CD4-positive, alpha-beta memory T cell (primary cell): ENCODE measurements at regions not wholly inside any gene's neighbourhood (a gene's known extent, or its start where the extent isn't known, plus 50 kb on each side); places are given as distances from the start of the nearest gene placed in this dataset.

Experiments
- CTCF ChIA-PET: fragments of 350-600 bp; sonication (Branson Sonifier 250); formaldehyde crosslinking; loops from one replicate; lab custom pipeline; 2021; ENCODE audit warnings: inconsistent platforms; ENCODE audit not compliant: partially characterized antibody; lab: Charles Lee
- POLR2A ChIA-PET: fragments of 350-600 bp; sonication (Branson Sonifier 250); formaldehyde crosslinking; loops from one replicate; lab custom pipeline; 2021; ENCODE audit not compliant: partially characterized antibody; lab: Charles Lee
- DNase-seq, 5 donors: peaks; one replicate each; pipeline versions ENCODE4 v3.0.0 to v3.0.0-alpha.2; 2020 to 2022; ENCODE audit warnings: mixed read lengths in 1 of 5
- H3K27ac ChIP-seq: one replicate; pipeline ENCODE4 v1.7.0; 2013; ENCODE audit warnings: low read depth, low read length
- H3K27me3 ChIP-seq: 2 replicates; pipeline ENCODE4 v1.7.0; 2013; ENCODE audit warnings: mild to moderate bottlenecking, low read length, moderate library complexity; ENCODE audit not compliant: insufficient read depth
- H3K36me3 ChIP-seq: 2 replicates; pipeline ENCODE4 v1.7.0; 2013; ENCODE audit warnings: mild to moderate bottlenecking, low read length, moderate library complexity; ENCODE audit not compliant: insufficient read depth
- H3K4me1 ChIP-seq: 2 replicates; pipeline ENCODE4 v1.7.0; 2013; ENCODE audit warnings: mild to moderate bottlenecking, low read length, moderate library complexity; ENCODE audit not compliant: insufficient read depth
- H3K4me3 ChIP-seq, 2 donors: one replicate each; pipeline ENCODE4 v1.7.0; 2013; ENCODE audit warnings: low read length in 2 of 2, mild to moderate bottlenecking in 1 of 2
- H3K9me3 ChIP-seq, 2 donors: one replicate each; pipeline ENCODE4 v1.7.0; 2013; ENCODE audit warnings: low read length in 2 of 2, control low read depth in 1 of 2; ENCODE audit not compliant: control insufficient read depth in 1 of 2
- H3K27ac Mint-ChIP-seq, 7 donors: one replicate each; pipeline ENCODE4 v1.8.0; 2020 to 2021; ENCODE audit warnings: mixed read lengths in 7 of 7, mild to moderate bottlenecking in 6 of 7, inconsistent platforms in 3 of 7, moderate library complexity in 3 of 7
- H3K27me3 Mint-ChIP-seq, 2 donors: one replicate each; pipeline ENCODE4 v1.8.0; 2020 to 2021; ENCODE audit warnings: mixed read lengths in 2 of 2
- H3K36me3 Mint-ChIP-seq, 2 donors: one replicate each; pipeline ENCODE4 v1.8.0; 2020 to 2021; ENCODE audit warnings: mixed read lengths in 2 of 2, inconsistent platforms in 1 of 2, mild to moderate bottlenecking in 1 of 2
- H3K4me1 Mint-ChIP-seq, 4 donors: one replicate each; pipeline ENCODE4 v1.8.0; 2020 to 2021; ENCODE audit warnings: mixed read lengths in 4 of 4, mild to moderate bottlenecking in 1 of 4
- H3K4me3 Mint-ChIP-seq, 8 donors: one replicate each; pipeline ENCODE4 v1.8.0; 2020 to 2021; ENCODE audit warnings: mixed read lengths in 8 of 8, mild to moderate bottlenecking in 7 of 8, moderate library complexity in 6 of 8, inconsistent platforms in 3 of 8
- H3K9me3 Mint-ChIP-seq, 8 donors: one replicate each; pipeline ENCODE4 v1.8.0; 2020 to 2021; ENCODE audit warnings: mixed read lengths in 8 of 8, mild to moderate bottlenecking in 5 of 8, inconsistent platforms in 3 of 8, moderate library complexity in 1 of 8
- intact Hi-C: fragments of 100-400 bp; cut with micrococcal nuclease; formaldehyde crosslinking; loops from one replicate; pipeline ENCODE4 v1.15.1; 2023

- ChIA-PET CTCF (no interaction called here), POLR2A (no interaction called here)
- Histone ChIP-seq H3K9me3 (no peaks in the 10 kb centered on the region), H3K27me3 (no peaks in the 10 kb centered on the region), H3K4me1 (peaks cover 5% of the 10 kb centered on the region), H3K27ac (no peak overlapping the region), H3K4me3 (no peak overlapping the region), H3K36me3 (no peaks in the 10 kb centered on the region)
- intact Hi-C loops: no loop called here
- H3K9me3 Mint-ChIP-seq: no peaks in the 10 kb centered on the region
- no peak for DNase-seq
- H3K27me3 Mint-ChIP-seq: peaks cover 0 to 1% of the 10 kb centered on the region in 2 donors
- no peak overlapping the region for H3K4me3 Mint-ChIP-seq
- no peak overlapping the region for H3K27ac Mint-ChIP-seq
- peaks cover 4 to 11% (median 8%) of the 10 kb centered on the region in 4 donors for H3K4me1 Mint-ChIP-seq
- no peaks in the 10 kb centered on the region for H3K36me3 Mint-ChIP-seq
These were observed 71.7 kb upstream of the WDR26 start for GRCh38 chr1:224506141-224506814.

- Histone ChIP-seq H3K36me3 (no peaks in the 10 kb centered on the region), H3K4me3 (no peak overlapping the region), H3K4me1 (no peaks in the 10 kb centered on the region), H3K27me3 (no peaks in the 10 kb centered on the region), H3K9me3 (no peaks in the 10 kb centered on the region), H3K27ac (no peak overlapping the region)
- DNase-seq: no peak
- peaks cover 4 to 11% (median 8%) of the 10 kb centered on the region in 4 donors for H3K4me1 Mint-ChIP-seq
- POLR2A ChIA-PET: no interaction called here
- H3K4me3 Mint-ChIP-seq: no peak overlapping the region
- H3K36me3 Mint-ChIP-seq: no peaks in the 10 kb centered on the region
- H3K9me3 Mint-ChIP-seq: no peaks in the 10 kb centered on the region
- intact Hi-C loops: no loop called here
- no peak overlapping the region for H3K27ac Mint-ChIP-seq
- peaks cover 0 to 1% of the 10 kb centered on the region in 2 donors for H3K27me3 Mint-ChIP-seq
- CTCF ChIA-PET: interaction anchor here (1.2 to 2.3 kb wide), 2 partner anchors 343 to 415 kb away, joined by 4 to 12 read pairs; no protein-coding TSS in a partner anchor
These were observed 73.3 kb upstream of the WDR26 start for GRCh38 chr1:224507771-224508523.

- H3K36me3 ChIP-seq: no peaks in the 10 kb centered on the region
- Mint-ChIP-seq H3K36me3 (no peaks in the 10 kb centered on the region), H3K4me3 (no peak overlapping the region), H3K27me3 (no peaks in the 10 kb centered on the region), H3K27ac (no peak overlapping the region), H3K9me3 (no peaks in the 10 kb centered on the region), H3K4me1 (peaks cover 6 to 9% (median 7%) of the 10 kb centered on the region in 4 donors)
- no peaks in the 10 kb centered on the region for H3K4me1 ChIP-seq
- H3K27ac ChIP-seq: no peak overlapping the region
- POLR2A ChIA-PET: no interaction called here
- CTCF ChIA-PET: interaction anchor here (1.1 to 2.3 kb wide), 2 partner anchors 135 to 341 kb away, joined by 3 to 12 read pairs; no protein-coding TSS in a partner anchor
- H3K9me3 ChIP-seq: no peaks in the 10 kb centered on the region
- no peaks in the 10 kb centered on the region for H3K27me3 ChIP-seq
- intact Hi-C loops: loop anchor here (5.0 kb wide), 1 partner anchor 1467 kb away; no protein-coding TSS in a partner anchor
- DNase-seq: no peak
- H3K4me3 ChIP-seq: no peak overlapping the region
These were observed 75.3 kb upstream of the WDR26 start for GRCh38 chr1:224509907-224510306.

DNA sequence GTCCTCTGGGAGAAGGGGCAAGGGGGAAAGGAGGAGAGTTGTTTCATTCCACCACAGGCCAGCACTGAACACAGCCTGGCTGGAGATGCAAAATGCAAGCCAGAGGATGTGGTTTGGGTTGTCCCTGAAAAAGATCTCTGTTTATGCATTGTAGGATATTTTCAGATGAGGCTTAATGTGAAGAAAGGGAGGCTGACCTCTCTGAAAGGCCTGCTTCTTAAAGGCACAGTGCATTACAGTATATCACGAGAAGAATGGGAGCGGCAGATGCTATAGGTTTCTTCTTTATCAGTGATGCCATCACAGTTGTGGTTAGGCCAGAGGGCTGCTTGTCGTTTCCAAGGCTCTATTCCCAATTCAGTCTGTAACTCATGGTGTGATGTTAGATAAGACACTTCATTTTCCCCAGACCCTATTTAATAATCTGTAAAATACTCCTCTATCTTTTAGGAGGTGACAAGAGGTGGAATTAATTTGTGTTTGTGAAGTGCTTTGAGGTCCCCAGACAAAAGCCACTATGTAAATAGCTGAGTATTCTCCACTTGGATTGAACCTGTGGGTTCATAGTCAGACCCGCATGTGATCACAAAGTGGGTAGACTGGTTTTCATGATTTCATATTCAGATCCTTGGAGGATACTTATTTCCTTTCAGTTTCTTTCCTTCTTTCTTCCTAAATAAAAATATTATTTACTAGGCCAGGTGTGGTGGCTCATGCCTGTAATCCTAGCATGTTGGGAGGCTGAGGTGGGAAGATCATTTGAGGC lies 76.5 kb upstream of the WDR26 start:
- no peaks in the 10 kb centered on the region for H3K27me3 ChIP-seq
- POLR2A ChIA-PET: no interaction called here
- CTCF ChIA-PET: interaction anchor here (4.2 to 7.6 kb wide), 4 partner anchors 12 to 413 kb away, joined by 37 to 199 read pairs (median 83); no protein-coding TSS in a partner anchor
- no peak overlapping the region for H3K4me3 ChIP-seq
- Mint-ChIP-seq H3K4me1 (peaks cover 5 to 7% (median 7%) of the 10 kb centered on the region in 4 donors), H3K4me3 (no peak overlapping the region), H3K9me3 (no peaks in the 10 kb centered on the region), H3K27me3 (no peaks in the 10 kb centered on the region), H3K27ac (no peak overlapping the region), H3K36me3 (no peaks in the 10 kb centered on the region)
- no peak overlapping the region for H3K27ac ChIP-seq
- intact Hi-C loops: loop anchor here (5.0 kb wide), 1 partner anchor 1466 kb away; no protein-coding TSS in a partner anchor
- H3K36me3 ChIP-seq: no peaks in the 10 kb centered on the region
- no peaks in the 10 kb centered on the region for H3K9me3 ChIP-seq
- no peak for DNase-seq
- no peaks in the 10 kb centered on the region for H3K4me1 ChIP-seq

GRCh38 chr1:224512600-224513151 lies 78.1 kb upstream of the WDR26 start:
- no peaks in the 10 kb centered on the region for H3K36me3 Mint-ChIP-seq
- Histone ChIP-seq H3K27me3 (no peaks in the 10 kb centered on the region), H3K4me3 (no peak overlapping the region), H3K4me1 (no peaks in the 10 kb centered on the region), H3K27ac (no peak overlapping the region), H3K9me3 (no peaks in the 10 kb centered on the region), H3K36me3 (no peaks in the 10 kb centered on the region)
- H3K27ac Mint-ChIP-seq: no peak overlapping the region
- no peaks in the 10 kb centered on the region for H3K27me3 Mint-ChIP-seq
- DNase-seq: no peak
- POLR2A ChIA-PET: no interaction called here
- intact Hi-C loops: loop anchor here (1.0 to 5.0 kb wide), 3 partner anchors 132 to 1465 kb away; no protein-coding TSS in a partner anchor
- peaks cover 5 to 7% (median 7%) of the 10 kb centered on the region in 4 donors for H3K4me1 Mint-ChIP-seq
- CTCF ChIA-PET: interaction anchor here (0.8 to 7.6 kb wide), 28 partner anchors 7 to 1462 kb away, joined by 3 to 199 read pairs (median 6); no protein-coding TSS in a partner anchor
- no peaks in the 10 kb centered on the region for H3K9me3 Mint-ChIP-seq
- H3K4me3 Mint-ChIP-seq: no peak overlapping the region

DNA sequence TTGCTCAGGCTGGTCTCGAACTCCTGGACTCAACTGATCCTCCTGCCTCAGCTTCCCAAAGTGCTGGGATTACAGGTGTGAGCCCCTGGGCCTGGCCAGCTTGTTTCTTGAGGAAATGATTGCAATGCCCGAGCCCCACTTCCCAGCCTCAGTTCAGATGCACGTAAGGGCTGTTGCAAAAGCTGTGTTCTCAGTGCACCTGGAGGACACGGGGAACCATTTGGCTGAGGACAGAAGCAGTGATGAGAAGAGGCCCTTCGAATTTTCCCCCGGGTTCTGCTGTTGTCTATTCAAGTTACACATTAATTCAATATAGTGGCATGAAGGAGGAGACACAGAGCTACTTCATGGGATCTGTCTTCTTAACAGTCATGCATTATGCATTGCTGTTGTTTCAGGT lies 78.8 kb upstream of the WDR26 start:
- Histone ChIP-seq H3K9me3 (no peaks in the 10 kb centered on the region), H3K27ac (no peak overlapping the region), H3K27me3 (no peaks in the 10 kb centered on the region), H3K4me3 (no peak overlapping the region), H3K4me1 (no peaks in the 10 kb centered on the region), H3K36me3 (no peaks in the 10 kb centered on the region)
- peak overlapping the region in 3 of 7 donors; percentile 10 to 38 (median 31) for H3K27ac Mint-ChIP-seq
- ChIA-PET CTCF (interaction anchor here (0.7 to 7.6 kb wide), 32 partner anchors 8 to 1461 kb away, joined by 3 to 199 read pairs (median 5); no protein-coding TSS in a partner anchor), POLR2A (no interaction called here)
- no peaks in the 10 kb centered on the region for H3K36me3 Mint-ChIP-seq
- intact Hi-C loops: loop anchor here (1.0 to 5.0 kb wide), 3 partner anchors 131 to 1464 kb away; no protein-coding TSS in a partner anchor
- no peaks in the 10 kb centered on the region for H3K9me3 Mint-ChIP-seq
- peaks cover 5 to 7% (median 7%) of the 10 kb centered on the region in 4 donors for H3K4me1 Mint-ChIP-seq
- no peaks in the 10 kb centered on the region for H3K27me3 Mint-ChIP-seq
- no peak for DNase-seq
- no peak overlapping the region for H3K4me3 Mint-ChIP-seq
